ENCODE measurements at regions not wholly inside any gene's neighbourhood (a gene's known extent, or its start where the extent isn't known, plus 50 kb on each side); places are given as distances from the start of the nearest gene placed in this dataset.

GRCh38 chr3:159149633-159150032 lies 347.8 kb downstream of the MFSD1 start:
- DNase-seq (ENCODE audit: low read depth) = no peak
- TF ChIP-seq POLR2A (IDR thresholded peaks at IDR 0.05; ENCODE audit: extremely low read depth, insufficient read length) = no peak
- no peak for TF ChIP-seq MYC (IDR thresholded peaks at IDR 0.05; ENCODE audit: low read depth, low read length)
- TF ChIP-seq, protein P1, sequence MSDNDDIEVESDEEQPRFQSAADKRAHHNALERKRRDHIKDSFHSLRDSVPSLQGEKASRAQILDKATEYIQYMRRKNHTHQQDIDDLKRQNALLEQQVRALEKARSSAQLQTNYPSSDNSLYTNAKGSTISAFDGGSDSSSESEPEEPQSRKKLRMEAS (IDR thresholded peaks at IDR 0.05; ENCODE audit: low read depth, low read length) = no peak
- TF ChIP-seq CTCF (IDR thresholded peaks at IDR 0.05; ENCODE audit: low read depth, low read length) = no peak

DNA sequence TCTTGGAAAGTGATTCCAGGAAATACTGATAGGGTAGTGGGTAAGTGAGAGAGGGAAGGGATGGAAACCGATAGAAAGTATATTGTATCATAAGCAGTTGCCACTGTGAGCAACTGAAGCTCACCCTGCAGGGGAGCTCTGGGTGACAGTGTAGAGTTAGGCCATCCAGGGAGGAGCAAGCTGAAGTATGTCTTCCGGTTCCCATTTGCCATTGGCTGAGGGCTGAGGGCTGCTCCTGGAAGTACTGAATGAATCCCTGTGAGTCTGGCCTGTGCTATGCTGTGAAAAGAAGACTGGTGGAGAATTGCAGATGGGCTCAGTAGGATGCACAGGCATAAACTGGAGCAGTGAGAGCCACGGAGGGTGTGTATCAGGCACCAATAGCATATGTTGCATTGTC lies 348.3 kb downstream of the MFSD1 start:
- no peak overlapping the region for H3K4me3 ChIP-seq (ENCODE audit: low read depth, low read length)
- no peak for DNase-seq (ENCODE audit: low read depth)
- no peak for TF ChIP-seq CTCF (IDR thresholded peaks at IDR 0.05; ENCODE audit: low read depth, low read length)

More at GRCh38 chr3:159149633-159150032, 347.8 kb downstream of the MFSD1 start:
- H3K4me3 ChIP-seq (ENCODE audit: low read depth, low read length) = no peak overlapping the region

GRCh38 chr3:159151130-159151529 lies 349.3 kb downstream of the MFSD1 start:
- no peak overlapping the region for H3K4me3 ChIP-seq (ENCODE audit: low read depth, low read length)
- TF ChIP-seq CTCF (IDR thresholded peaks at IDR 0.05; ENCODE audit: low read depth, low read length) = no peak
- no peak for TF ChIP-seq POLR2A (IDR thresholded peaks at IDR 0.05; ENCODE audit: extremely low read depth, insufficient read length)
- TF ChIP-seq MYC (IDR thresholded peaks at IDR 0.05; ENCODE audit: low read depth, low read length) = no peak
- TF ChIP-seq, protein P1 (IDR thresholded peaks at IDR 0.05; ENCODE audit: low read depth, low read length) = no peak
- DNase-seq (ENCODE audit: low read depth) = no peak

DNA sequence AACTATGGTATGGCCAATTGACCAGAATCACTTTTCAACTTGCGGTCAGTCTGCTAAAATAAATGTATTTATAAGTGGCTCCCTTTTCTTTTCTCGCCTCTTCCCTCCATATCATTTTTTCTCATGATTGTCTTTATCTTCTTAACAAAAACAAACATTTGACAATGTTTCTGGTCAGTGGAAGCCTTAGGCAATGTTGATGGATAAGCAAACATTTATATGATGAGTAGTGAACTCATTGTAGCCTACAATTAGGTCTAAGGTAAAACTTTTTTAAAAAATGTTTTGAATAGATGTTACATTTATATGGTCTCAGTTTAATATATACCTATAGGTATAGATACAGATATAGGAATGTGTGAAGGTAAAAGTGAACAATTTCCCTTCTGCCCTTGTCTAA lies 355.4 kb downstream of the MFSD1 start:
- H3K4me3 ChIP-seq (ENCODE audit: low read depth, low read length) = no peak overlapping the region
- no peak for DNase-seq (ENCODE audit: low read depth)
- no peak for TF ChIP-seq POLR2A (IDR thresholded peaks at IDR 0.05; ENCODE audit: extremely low read depth, insufficient read length)
- TF ChIP-seq, protein P1 (IDR thresholded peaks at IDR 0.05; ENCODE audit: low read depth, low read length) = no peak
- no peak for TF ChIP-seq MYC (IDR thresholded peaks at IDR 0.05; ENCODE audit: low read depth, low read length)
- TF ChIP-seq CTCF (IDR thresholded peaks at IDR 0.05; ENCODE audit: low read depth, low read length) = no peak

- no peak overlapping the region for H3K4me3 ChIP-seq (ENCODE audit: low read depth, low read length)
- no peak for TF ChIP-seq MYC (IDR thresholded peaks at IDR 0.05; ENCODE audit: low read depth, low read length)
- TF ChIP-seq CTCF (IDR thresholded peaks at IDR 0.05; ENCODE audit: low read depth, low read length) = no peak
- TF ChIP-seq, protein P1 (IDR thresholded peaks at IDR 0.05; ENCODE audit: low read depth, low read length) = no peak
- TF ChIP-seq POLR2A (IDR thresholded peaks at IDR 0.05; ENCODE audit: extremely low read depth, insufficient read length) = no peak
- DNase-seq (ENCODE audit: low read depth) = no peak
These were observed 356.4 kb downstream of the MFSD1 start for GRCh38 chr3:159158213-159158612.

DNA sequence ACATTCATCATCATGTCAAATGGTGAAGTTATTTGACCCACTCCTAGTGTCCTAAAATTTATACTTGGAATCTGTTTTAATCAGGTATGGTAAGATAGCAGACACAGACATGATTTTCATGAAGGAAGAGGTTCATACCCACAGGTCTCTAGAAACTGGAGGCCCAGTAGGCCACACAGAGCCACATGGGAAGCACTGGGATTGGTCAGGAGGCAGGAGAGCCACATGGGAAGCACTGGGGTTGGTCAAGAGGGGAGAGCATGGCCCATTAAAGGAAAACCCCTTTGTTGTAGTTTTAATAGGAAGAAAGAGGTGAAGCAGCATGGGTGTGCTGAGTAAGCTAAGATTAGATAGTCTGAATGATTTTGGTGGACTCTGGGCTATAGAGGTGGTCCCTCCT lies 356.9 kb downstream of the MFSD1 start:
- no peak overlapping the region for H3K4me3 ChIP-seq (ENCODE audit: low read depth, low read length)
- TF ChIP-seq CTCF (IDR thresholded peaks at IDR 0.05; ENCODE audit: low read depth, low read length) = no peak
- TF ChIP-seq, protein P1 (IDR thresholded peaks at IDR 0.05; ENCODE audit: low read depth, low read length) = no peak
- no peak for TF ChIP-seq POLR2A (IDR thresholded peaks at IDR 0.05; ENCODE audit: extremely low read depth, insufficient read length)
- no peak for TF ChIP-seq MYC (IDR thresholded peaks at IDR 0.05; ENCODE audit: low read depth, low read length)
- no peak for DNase-seq (ENCODE audit: low read depth)

Data from NB4 (cell line).